Activated naive CD4-positive, alpha-beta T cell treated with anti-CD3 and anti-CD28 coated beads for 36 hours (primary cell): ENCODE measurements at regions not wholly inside any gene's neighbourhood (a gene's known extent, or its start where the extent isn't known, plus 50 kb on each side); places are given as distances from the start of the nearest gene placed in this dataset.
A peak's percentile ranks its signal among the peaks of the same experiment; 100 is the strongest.

Experiments used
- CTCF ChIA-PET: fragments of 350-600 bp; sonication (Branson Sonifier 250); formaldehyde crosslinking; loops from one replicate; lab custom pipeline; 2021; ENCODE audit warnings: antibody characterized with exemption; lab: Charles Lee
- DNase-seq: peaks from one replicate; pipeline ENCODE4 v3.0.0-alpha.2; 2020
- H3K27ac Mint-ChIP-seq: one replicate; pipeline ENCODE4 v1.8.0; 2021; ENCODE audit warnings: mild to moderate bottlenecking, mixed read lengths
- H3K27me3 Mint-ChIP-seq: one replicate; pipeline ENCODE4 v1.8.0; 2021; ENCODE audit warnings: low read depth, mixed read lengths
- H3K36me3 Mint-ChIP-seq: one replicate; pipeline ENCODE4 v1.8.0; 2021; ENCODE audit warnings: low read depth, mixed read lengths
- H3K4me1 Mint-ChIP-seq: one replicate; pipeline ENCODE4 v1.8.0; 2021; ENCODE audit warnings: low read depth, mixed read lengths
- H3K4me3 Mint-ChIP-seq: one replicate; pipeline ENCODE4 v1.8.0; 2021; ENCODE audit warnings: mild to moderate bottlenecking, moderate library complexity, mixed read lengths
- H3K9me3 Mint-ChIP-seq: one replicate; pipeline ENCODE4 v1.8.0; 2021; ENCODE audit warnings: mixed read lengths
- intact Hi-C: fragments of 100-400 bp; cut with micrococcal nuclease; formaldehyde crosslinking; loops from one replicate; pipeline ENCODE4 v1.15.1; 2023

DNA sequence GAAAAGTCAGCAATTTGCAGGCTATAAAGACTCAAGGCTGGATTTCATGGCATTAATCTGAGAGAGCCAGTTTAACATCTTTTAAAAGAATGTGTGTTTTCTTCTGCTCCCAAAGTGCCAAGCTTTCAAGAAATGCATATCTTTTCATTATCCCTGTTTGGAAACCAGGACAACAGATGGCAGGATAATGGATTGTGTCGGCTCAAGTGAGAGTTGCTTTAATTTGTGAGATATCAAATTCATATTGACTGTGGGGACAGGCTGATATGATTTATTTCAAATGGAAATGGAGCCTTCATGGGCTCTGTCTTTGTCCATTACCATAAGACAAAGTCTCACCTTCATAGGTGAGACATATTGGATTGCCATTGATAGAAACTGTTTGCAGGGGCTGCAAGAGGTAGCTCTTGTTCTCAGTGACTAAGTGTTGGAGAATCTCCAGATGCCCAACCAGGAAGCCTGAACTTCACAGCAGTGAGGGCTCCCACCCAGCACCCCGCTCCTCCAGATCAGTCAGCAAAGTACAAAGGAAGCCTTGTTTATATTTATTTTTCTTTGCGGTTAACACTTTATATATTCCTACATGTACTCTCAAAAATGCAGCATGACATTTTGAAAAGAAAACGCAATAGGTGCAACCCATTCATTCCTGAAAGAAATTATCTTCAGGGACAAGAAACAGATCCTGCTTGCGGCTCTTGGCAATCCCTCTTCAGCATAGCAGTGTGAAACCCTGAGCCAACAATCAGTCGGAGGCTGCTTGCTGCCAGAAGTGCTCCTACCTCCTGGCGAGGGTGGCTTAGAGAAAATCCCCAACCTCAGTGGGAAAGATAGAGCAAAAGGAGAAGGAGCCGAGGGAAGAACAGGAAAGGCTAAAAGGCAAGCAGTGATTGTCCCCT is 65.8 kb upstream of the ATL2 start:
- H3K27me3 Mint-ChIP-seq = peaks cover 6% of the 10 kb centered on the region
- intact Hi-C loops = no loop called here

DNA sequence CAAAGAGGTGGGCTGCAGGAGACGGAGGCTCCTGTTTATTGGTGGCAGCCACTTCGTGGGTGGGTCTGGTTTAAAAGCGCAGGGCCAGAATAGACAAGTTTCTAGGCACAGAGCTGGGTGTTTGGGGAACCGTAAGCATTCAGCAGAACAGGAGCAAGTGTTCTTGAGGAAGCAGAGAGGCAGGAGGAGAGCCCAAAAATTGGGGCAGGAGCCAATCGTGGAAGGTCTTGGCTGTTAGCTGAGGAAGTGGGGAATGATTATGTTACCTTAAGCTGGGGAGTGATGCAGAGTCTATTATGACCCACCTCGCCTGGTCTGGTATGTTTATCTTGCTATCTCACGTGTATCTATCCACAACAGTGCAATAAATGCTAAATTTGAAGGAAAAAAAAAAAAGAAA is 64.3 kb upstream of the ATL2 start:
- DNase-seq = no peak
- intact Hi-C loops = no loop called here
- Mint-ChIP-seq H3K4me3 (no peak overlapping the region), H3K27me3 (peaks cover 6% of the 10 kb centered on the region), H3K36me3 (no peaks in the 10 kb centered on the region), H3K27ac (no peak overlapping the region), H3K9me3 (no peaks in the 10 kb centered on the region), H3K4me1 (peaks cover 8% of the 10 kb centered on the region)
- CTCF ChIA-PET = no interaction called here

More for the DNA sequence above, 65.8 kb upstream of the ATL2 start:
- no peak for DNase-seq
- no peak overlapping the region for H3K4me3 Mint-ChIP-seq
- CTCF ChIA-PET = interaction anchor here (0.7 kb wide), 1 partner anchor 23 kb away, joined by 3 read pairs; no protein-coding TSS in a partner anchor
- H3K27ac Mint-ChIP-seq = no peak overlapping the region
- no peaks in the 10 kb centered on the region for H3K9me3 Mint-ChIP-seq
- H3K36me3 Mint-ChIP-seq = no peaks in the 10 kb centered on the region
- peaks cover 8% of the 10 kb centered on the region for H3K4me1 Mint-ChIP-seq

- CTCF ChIA-PET = interaction anchor here (1.6 kb wide), 1 partner anchor 68 kb away, joined by 4 read pairs; no protein-coding TSS in a partner anchor
- Mint-ChIP-seq H3K27ac (no peak overlapping the region), H3K4me1 (peaks cover 8% of the 10 kb centered on the region), H3K4me3 (no peak overlapping the region), H3K9me3 (no peaks in the 10 kb centered on the region), H3K27me3 (peaks cover 6% of the 10 kb centered on the region), H3K36me3 (no peaks in the 10 kb centered on the region)
- intact Hi-C loops = no loop called here
- DNase-seq = no peak
Observed at GRCh38 chr2:38440655-38441054, 63.6 kb upstream of the ATL2 start.

DNA sequence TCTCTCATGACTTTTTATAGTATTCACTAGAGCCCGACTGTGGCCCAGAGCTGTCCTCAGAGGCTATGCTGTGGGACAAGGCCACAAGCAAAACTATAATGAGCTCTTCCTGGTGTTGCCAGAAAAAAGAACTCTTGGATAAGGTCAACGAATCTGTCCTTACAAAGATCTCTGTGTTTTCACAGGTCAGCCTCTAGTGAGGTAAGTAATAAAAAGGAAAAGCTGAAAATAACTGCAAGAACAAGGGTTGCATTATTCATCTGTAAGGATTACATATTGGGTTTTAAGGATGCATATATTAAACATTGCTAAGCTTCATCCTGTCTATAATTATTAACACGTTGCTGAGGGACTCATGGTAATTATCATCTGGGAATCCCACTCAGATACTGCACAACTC is 62.8 kb upstream of the ATL2 start:
- intact Hi-C loops = no loop called here
- H3K4me3 Mint-ChIP-seq = no peak overlapping the region
- peaks cover 6% of the 10 kb centered on the region for H3K27me3 Mint-ChIP-seq
- no peak overlapping the region for H3K27ac Mint-ChIP-seq
- DNase-seq = no peak
- no peaks in the 10 kb centered on the region for H3K9me3 Mint-ChIP-seq
- CTCF ChIA-PET = interaction anchor here (1.6 kb wide), 1 partner anchor 69 kb away, joined by 4 read pairs; no protein-coding TSS in a partner anchor
- H3K4me1 Mint-ChIP-seq = peaks cover 8% of the 10 kb centered on the region
- no peaks in the 10 kb centered on the region for H3K36me3 Mint-ChIP-seq

GRCh38 chr2:38438883-38439612 is 62.0 kb upstream of the ATL2 start:
- CTCF ChIA-PET = interaction anchor here (0.6 to 1.6 kb wide), 2 partner anchors 69 to 122 kb away, joined by 3 to 4 read pairs; no protein-coding TSS in a partner anchor
- DNase-seq = peak; percentile 33
- Mint-ChIP-seq H3K9me3 (no peaks in the 10 kb centered on the region), H3K4me3 (no peak overlapping the region), H3K27ac (no peak overlapping the region), H3K4me1 (peaks cover 8% of the 10 kb centered on the region), H3K27me3 (peaks cover 6% of the 10 kb centered on the region), H3K36me3 (no peaks in the 10 kb centered on the region)
- intact Hi-C loops = no loop called here

DNA sequence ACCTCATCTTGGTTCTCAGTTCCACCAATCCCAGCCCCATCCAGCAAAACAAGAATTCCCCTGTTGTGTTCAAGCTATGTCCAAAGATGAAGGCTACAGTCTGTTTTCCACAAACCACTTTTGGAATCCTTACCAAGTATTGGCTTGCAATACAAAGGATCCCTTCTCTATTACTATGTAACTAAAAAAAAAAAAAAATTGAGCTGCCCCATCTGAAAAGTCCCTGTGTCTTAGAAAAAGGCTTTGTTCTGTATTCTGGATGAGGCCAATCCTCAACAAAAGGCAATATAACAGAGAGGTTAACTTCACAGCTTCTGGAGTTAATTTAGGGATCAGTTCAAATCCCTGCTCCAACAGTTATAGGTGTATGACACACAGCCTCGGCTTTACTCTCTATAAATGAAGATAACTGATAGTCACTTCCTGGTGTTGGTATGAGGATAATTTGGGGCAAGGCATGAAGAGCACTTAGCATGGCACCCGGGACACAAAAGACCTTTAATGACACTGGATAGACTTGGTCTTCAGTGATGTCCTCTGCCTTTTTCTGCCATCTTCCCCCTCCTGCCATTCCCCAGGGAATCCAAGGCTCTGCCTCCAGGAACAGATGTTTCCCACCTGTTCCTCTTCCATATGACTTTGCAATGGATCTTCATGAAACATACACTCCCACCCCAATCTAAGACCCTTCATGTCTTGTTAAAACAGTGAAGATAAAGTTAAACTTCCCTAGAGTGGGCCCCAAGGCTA is 61.2 kb upstream of the ATL2 start:
- CTCF ChIA-PET = interaction anchor here (0.6 to 1.1 kb wide), 2 partner anchors 70 to 304 kb away, joined by 3 to 6 read pairs; no protein-coding TSS in a partner anchor
- Mint-ChIP-seq H3K27me3 (peaks cover 6% of the 10 kb centered on the region), H3K9me3 (no peaks in the 10 kb centered on the region), H3K4me1 (peaks cover 8% of the 10 kb centered on the region), H3K4me3 (no peak overlapping the region), H3K27ac (no peak overlapping the region), H3K36me3 (no peaks in the 10 kb centered on the region)
- intact Hi-C loops = no loop called here
- no peak for DNase-seq

GRCh38 chr2:38436227-38436664 is 59.2 kb upstream of the ATL2 start:
- intact Hi-C loops = no loop called here
- H3K4me1 Mint-ChIP-seq = peaks cover 8% of the 10 kb centered on the region
- no peaks in the 10 kb centered on the region for H3K36me3 Mint-ChIP-seq
- H3K4me3 Mint-ChIP-seq = no peak overlapping the region
- H3K27ac Mint-ChIP-seq = no peak overlapping the region
- no peak for DNase-seq
- CTCF ChIA-PET = interaction anchor here (0.6 kb wide), 1 partner anchor 452 kb away, joined by 3 read pairs; no protein-coding TSS in a partner anchor
- no peaks in the 10 kb centered on the region for H3K9me3 Mint-ChIP-seq
- H3K27me3 Mint-ChIP-seq = no peaks in the 10 kb centered on the region

DNA sequence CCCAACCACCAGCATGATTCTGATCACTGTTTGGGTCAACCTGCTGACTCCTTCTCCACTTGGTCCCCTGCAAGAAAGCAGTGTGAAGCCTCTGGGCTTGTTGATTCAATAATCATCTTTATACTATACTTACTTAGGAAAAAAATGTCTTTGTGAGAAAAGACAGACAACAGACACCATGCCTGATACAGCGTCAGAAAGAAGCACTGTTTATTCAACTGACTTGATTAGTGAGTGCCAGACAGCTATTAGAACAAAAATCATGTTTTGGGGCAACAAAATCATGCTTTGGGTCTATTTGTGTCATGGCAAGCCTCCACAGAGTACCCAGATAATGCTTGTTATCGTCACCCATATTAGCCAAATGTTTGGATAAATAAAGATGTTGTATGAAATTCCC is 58.7 kb upstream of the ATL2 start:
- Mint-ChIP-seq H3K4me1 (peaks cover 8% of the 10 kb centered on the region), H3K9me3 (no peaks in the 10 kb centered on the region), H3K36me3 (no peaks in the 10 kb centered on the region), H3K27me3 (no peaks in the 10 kb centered on the region), H3K4me3 (no peak overlapping the region), H3K27ac (no peak overlapping the region)
- CTCF ChIA-PET = no interaction called here
- DNase-seq = no peak
- intact Hi-C loops = no loop called here

DNA sequence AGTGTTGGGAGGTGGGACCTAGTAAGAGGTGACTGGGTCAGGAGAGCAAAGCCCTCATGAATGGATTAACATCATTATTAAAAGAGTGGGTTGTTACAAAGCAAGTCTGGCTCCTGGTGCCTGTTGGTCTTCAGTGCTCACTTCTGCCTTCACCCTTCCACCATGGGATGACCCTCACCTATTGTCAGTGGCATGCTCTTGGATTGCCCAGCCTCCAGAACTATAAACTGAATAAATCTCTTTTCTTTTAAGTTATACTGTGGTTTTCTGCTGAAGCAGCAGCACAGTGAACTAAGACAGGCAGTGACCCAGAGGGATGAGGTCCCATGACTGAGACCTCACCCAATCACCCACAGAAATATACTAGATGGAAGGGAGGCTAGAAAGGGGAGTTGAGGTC is 57.5 kb upstream of the ATL2 start:
- H3K27ac Mint-ChIP-seq = no peak overlapping the region
- intact Hi-C loops = no loop called here

GRCh38 chr2:38433607-38433975 is 56.5 kb upstream of the ATL2 start:
- CTCF ChIA-PET = interaction anchor here (1.7 kb wide), 1 partner anchor 74 kb away, joined by 4 read pairs; no protein-coding TSS in a partner anchor
- H3K9me3 Mint-ChIP-seq = no peaks in the 10 kb centered on the region
- no peak overlapping the region for H3K4me3 Mint-ChIP-seq

More for the DNA sequence above, 57.5 kb upstream of the ATL2 start:
- Mint-ChIP-seq H3K9me3 (no peaks in the 10 kb centered on the region), H3K4me3 (no peak overlapping the region), H3K4me1 (peaks cover 8% of the 10 kb centered on the region), H3K36me3 (no peaks in the 10 kb centered on the region), H3K27me3 (no peaks in the 10 kb centered on the region)
- CTCF ChIA-PET = interaction anchor here (1.7 kb wide), 1 partner anchor 73 kb away, joined by 4 read pairs; no protein-coding TSS in a partner anchor
- no peak for DNase-seq

GRCh38 chr2:38432820-38433606 is 55.9 kb upstream of the ATL2 start:
- intact Hi-C loops = no loop called here
- H3K4me3 Mint-ChIP-seq = no peak overlapping the region
- no peaks in the 10 kb centered on the region for H3K27me3 Mint-ChIP-seq
- DNase-seq = no peak
- no peaks in the 10 kb centered on the region for H3K9me3 Mint-ChIP-seq
- CTCF ChIA-PET = interaction anchor here (1.7 kb wide), 1 partner anchor 75 kb away, joined by 4 read pairs; no protein-coding TSS in a partner anchor
- H3K4me1 Mint-ChIP-seq = no peaks in the 10 kb centered on the region
- H3K36me3 Mint-ChIP-seq = no peaks in the 10 kb centered on the region
- H3K27ac Mint-ChIP-seq = no peak overlapping the region

More at GRCh38 chr2:38433607-38433975, 56.5 kb upstream of the ATL2 start:
- Mint-ChIP-seq H3K4me1 (peaks cover 3% of the 10 kb centered on the region), H3K27ac (no peak overlapping the region), H3K27me3 (no peaks in the 10 kb centered on the region), H3K36me3 (no peaks in the 10 kb centered on the region)
- intact Hi-C loops = no loop called here
- no peak for DNase-seq
